IgD-negative memory B cell (primary cell): ENCODE measurements at regions not wholly inside any gene's neighbourhood (a gene's known extent, or its start where the extent isn't known, plus 50 kb on each side); places are given as distances from the start of the nearest gene placed in this dataset.

ENCODE experiments used
- H3K27ac Mint-ChIP-seq, 3 donors: one replicate each; pipeline ENCODE4 v1.8.0; 2020 to 2022; ENCODE audit warnings: mild to moderate bottlenecking in 3 of 3, mixed read lengths in 3 of 3, moderate library complexity in 1 of 3
- H3K27me3 Mint-ChIP-seq: one replicate; pipeline ENCODE4 v1.8.0; 2021; ENCODE audit warnings: mixed read lengths
- H3K36me3 Mint-ChIP-seq: one replicate; pipeline ENCODE4 v1.8.0; 2020; ENCODE audit warnings: mild to moderate bottlenecking, mixed read lengths
- H3K4me1 Mint-ChIP-seq, 3 donors: one replicate each; pipeline ENCODE4 v1.8.0; 2020 to 2022; ENCODE audit warnings: mixed read lengths in 3 of 3, mild to moderate bottlenecking in 1 of 3
- H3K4me3 Mint-ChIP-seq, 4 donors: one replicate each; pipeline ENCODE4 v1.8.0; 2020 to 2022; ENCODE audit warnings: mild to moderate bottlenecking in 4 of 4, mixed read lengths in 4 of 4, moderate library complexity in 3 of 4
- H3K9me3 Mint-ChIP-seq, 3 donors: one replicate each; pipeline ENCODE4 v1.8.0; 2020 to 2021; ENCODE audit warnings: mixed read lengths in 3 of 3, mild to moderate bottlenecking in 1 of 3

GRCh38 chr2:4549666-4550210 is 846.4 kb downstream of the DCDC2C start:
- no peaks in the 10 kb centered on the region for H3K4me1 Mint-ChIP-seq
- no peak overlapping the region for H3K27ac Mint-ChIP-seq
- H3K36me3 Mint-ChIP-seq: no peaks in the 10 kb centered on the region
- H3K4me3 Mint-ChIP-seq: no peak overlapping the region
- H3K27me3 Mint-ChIP-seq: no peaks in the 10 kb centered on the region
- peaks cover 0 to 4% (median 2%) of the 10 kb centered on the region in 3 donors for H3K9me3 Mint-ChIP-seq

- Mint-ChIP-seq H3K36me3 (no peaks in the 10 kb centered on the region), H3K4me1 (no peaks in the 10 kb centered on the region), H3K27ac (peak overlapping the region in 1 of 3 donors; percentile 14), H3K9me3 (peaks cover 0 to 4% (median 2%) of the 10 kb centered on the region in 3 donors), H3K4me3 (no peak overlapping the region), H3K27me3 (no peaks in the 10 kb centered on the region)
Observed at GRCh38 chr2:4551691-4552474, 848.5 kb downstream of the DCDC2C start.

- no peak overlapping the region for H3K27ac Mint-ChIP-seq
- H3K4me3 Mint-ChIP-seq: no peak overlapping the region
- H3K36me3 Mint-ChIP-seq: no peaks in the 10 kb centered on the region
- no peaks in the 10 kb centered on the region for H3K4me1 Mint-ChIP-seq
- no peaks in the 10 kb centered on the region for H3K27me3 Mint-ChIP-seq
- peaks cover 0 to 2% (median 2%) of the 10 kb centered on the region in 3 donors for H3K9me3 Mint-ChIP-seq
Observed at GRCh38 chr2:4553241-4553640, 849.9 kb downstream of the DCDC2C start.

- Mint-ChIP-seq H3K4me1 (no peaks in the 10 kb centered on the region), H3K27me3 (no peaks in the 10 kb centered on the region), H3K4me3 (no peak overlapping the region), H3K36me3 (no peaks in the 10 kb centered on the region), H3K27ac (no peak overlapping the region), H3K9me3 (peaks cover 0 to 5% (median 2%) of the 10 kb centered on the region in 3 donors)
Observed at GRCh38 chr2:4556135-4556896, 852.9 kb downstream of the DCDC2C start.

GRCh38 chr2:4561196-4561595 is 857.8 kb downstream of the DCDC2C start:
- Mint-ChIP-seq H3K4me1 (no peaks in the 10 kb centered on the region), H3K4me3 (no peak overlapping the region), H3K36me3 (no peaks in the 10 kb centered on the region), H3K27ac (no peak overlapping the region), H3K27me3 (no peaks in the 10 kb centered on the region), H3K9me3 (peaks cover 3 to 8% (median 6%) of the 10 kb centered on the region in 3 donors)

GRCh38 chr2:4576075-4576474 is 872.7 kb downstream of the DCDC2C start:
- Mint-ChIP-seq H3K4me1 (no peaks in the 10 kb centered on the region), H3K9me3 (peaks cover 0 to 6% (median 4%) of the 10 kb centered on the region in 3 donors), H3K27me3 (no peaks in the 10 kb centered on the region), H3K36me3 (no peaks in the 10 kb centered on the region), H3K27ac (no peak overlapping the region), H3K4me3 (no peak overlapping the region)

- no peaks in the 10 kb centered on the region for H3K36me3 Mint-ChIP-seq
- H3K4me1 Mint-ChIP-seq: no peaks in the 10 kb centered on the region
- no peak overlapping the region for H3K4me3 Mint-ChIP-seq
- H3K27me3 Mint-ChIP-seq: no peaks in the 10 kb centered on the region
- peaks cover 0 to 3% (median 2%) of the 10 kb centered on the region in 3 donors for H3K9me3 Mint-ChIP-seq
- no peak overlapping the region for H3K27ac Mint-ChIP-seq
Observed at GRCh38 chr2:4579977-4580376, 876.6 kb downstream of the DCDC2C start.

- Mint-ChIP-seq H3K4me3 (no peak overlapping the region), H3K27ac (no peak overlapping the region), H3K4me1 (no peaks in the 10 kb centered on the region), H3K9me3 (peaks cover 3 to 4% (median 4%) of the 10 kb centered on the region in 3 donors), H3K36me3 (no peaks in the 10 kb centered on the region), H3K27me3 (no peaks in the 10 kb centered on the region)
Observed at GRCh38 chr2:4585057-4585635, 881.8 kb downstream of the DCDC2C start.

- H3K27ac Mint-ChIP-seq: peak overlapping the region in 2 of 3 donors; percentile 19 to 77
- H3K27me3 Mint-ChIP-seq: no peaks in the 10 kb centered on the region
- H3K4me3 Mint-ChIP-seq: no peak overlapping the region
- no peaks in the 10 kb centered on the region for H3K36me3 Mint-ChIP-seq
- H3K9me3 Mint-ChIP-seq: peaks cover 2 to 5% (median 3%) of the 10 kb centered on the region in 3 donors
- no peaks in the 10 kb centered on the region for H3K4me1 Mint-ChIP-seq
Observed at GRCh38 chr2:4588606-4589005, 885.2 kb downstream of the DCDC2C start.

GRCh38 chr2:4591261-4591660 is 887.9 kb downstream of the DCDC2C start:
- Mint-ChIP-seq H3K4me1 (no peaks in the 10 kb centered on the region), H3K27ac (no peak overlapping the region), H3K9me3 (peaks cover 0 to 5% (median 4%) of the 10 kb centered on the region in 3 donors), H3K4me3 (no peak overlapping the region), H3K36me3 (no peaks in the 10 kb centered on the region), H3K27me3 (no peaks in the 10 kb centered on the region)

- peaks cover 2 to 5% (median 2%) of the 10 kb centered on the region in 3 donors for H3K9me3 Mint-ChIP-seq
- H3K27me3 Mint-ChIP-seq: no peaks in the 10 kb centered on the region
- H3K27ac Mint-ChIP-seq: no peak overlapping the region
- no peaks in the 10 kb centered on the region for H3K36me3 Mint-ChIP-seq
- H3K4me3 Mint-ChIP-seq: no peak overlapping the region
- no peaks in the 10 kb centered on the region for H3K4me1 Mint-ChIP-seq
Observed at GRCh38 chr2:4597400-4597799, 894.0 kb downstream of the DCDC2C start.

GRCh38 chr2:4604767-4605166 is 901.4 kb downstream of the DCDC2C start:
- Mint-ChIP-seq H3K4me3 (no peak overlapping the region), H3K27ac (no peak overlapping the region), H3K4me1 (no peaks in the 10 kb centered on the region), H3K9me3 (no peaks in the 10 kb centered on the region), H3K36me3 (no peaks in the 10 kb centered on the region), H3K27me3 (no peaks in the 10 kb centered on the region)

- H3K27ac Mint-ChIP-seq: no peak overlapping the region
- no peaks in the 10 kb centered on the region for H3K27me3 Mint-ChIP-seq
- no peaks in the 10 kb centered on the region for H3K4me1 Mint-ChIP-seq
- H3K4me3 Mint-ChIP-seq: no peak overlapping the region
- H3K36me3 Mint-ChIP-seq: no peaks in the 10 kb centered on the region
- peaks cover 0 to 6% (median 4%) of the 10 kb centered on the region in 3 donors for H3K9me3 Mint-ChIP-seq
Observed at GRCh38 chr2:4618141-4618540, 914.8 kb downstream of the DCDC2C start.

GRCh38 chr2:4618630-4619228 is 915.4 kb downstream of the DCDC2C start:
- Mint-ChIP-seq H3K27ac (no peak overlapping the region), H3K4me1 (no peaks in the 10 kb centered on the region), H3K4me3 (no peak overlapping the region), H3K9me3 (peaks cover 0 to 9% (median 6%) of the 10 kb centered on the region in 3 donors), H3K27me3 (no peaks in the 10 kb centered on the region), H3K36me3 (no peaks in the 10 kb centered on the region)
